Astrocyte of the spinal cord (primary cell): ENCODE measurements at regions not wholly inside any gene's neighbourhood (a gene's known extent, or its start where the extent isn't known, plus 50 kb on each side); places are given as distances from the start of the nearest gene placed in this dataset.

Source experiments
- DNase-seq: peaks from one replicate; pipeline ENCODE4 v3.0.0; 2011; ENCODE audit warnings: low read depth, low spot score
- H3K4me3 ChIP-seq: 2 replicates; pipeline ENCODE4 v1.5.1; 2011; ENCODE audit warnings: low read depth, mild to moderate bottlenecking, low read length, moderate library complexity
- CTCF ChIP-seq: IDR thresholded peaks from 2 replicates; pipeline ENCODE4 v1.5.1; 2012; ENCODE audit warnings: low read depth, mild to moderate bottlenecking, low read length, inconsistent platforms
- in situ Hi-C: cut with HindIII; loops from 2 replicates; pipeline ENCODE4 v1.10.0; 2017; ENCODE audit warnings: low sequenced_read_pairs

GRCh38 chr18:23077493-23078256 lies 57.6 kb upstream of the CABLES1 start:
- DNase-seq: peak; percentile 17
- in situ Hi-C loops: no loop called here
- peak; percentile 19 for TF ChIP-seq CTCF
- H3K4me3 ChIP-seq: no peak overlapping the region

GRCh38 chr18:23085066-23085465 lies 50.2 kb upstream of the CABLES1 start:
- in situ Hi-C loops: no loop called here
- no peak for TF ChIP-seq CTCF
- no peak overlapping the region for H3K4me3 ChIP-seq
- DNase-seq: no peak
